NCI-H2196 treated with DMSO at 0.1 percent for 48 hours (cell line): ENCODE measurements at regions not wholly inside any gene's neighbourhood (a gene's known extent, or its start where the extent isn't known, plus 50 kb on each side); places are given as distances from the start of the nearest gene placed in this dataset.
"Not testable (repeated sequence)": the region's sequence is repeated elsewhere in the genome, so short reads cannot be mapped to it uniquely, and the experiment has no call there.

Source experiments
- DNase-seq: peaks from one replicate; lab custom pipeline; 2025; ENCODE audit not compliant: unreplicated experiment; lab: John Stamatoyannopoulos, UW

DNA sequence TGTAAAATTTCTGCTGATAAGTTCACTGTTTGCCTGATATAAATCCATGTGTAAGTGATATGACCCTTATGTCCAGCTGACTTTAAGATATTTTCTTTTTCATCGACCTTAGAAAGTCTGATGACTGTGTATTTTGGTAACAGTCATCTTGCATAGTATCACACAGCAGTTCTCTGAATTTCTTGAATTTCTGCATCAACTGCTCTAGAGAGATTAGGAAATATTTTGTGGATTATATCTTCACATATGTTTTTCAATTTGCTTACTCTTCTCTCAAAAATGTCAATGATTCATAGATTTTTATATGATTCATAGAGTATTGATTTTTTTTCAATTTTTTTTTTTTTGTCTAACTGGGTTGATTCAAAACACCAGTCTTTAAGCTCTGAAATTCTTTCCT is 945.3 kb downstream of the TRIB2 start:
- no peak for DNase-seq

DNA sequence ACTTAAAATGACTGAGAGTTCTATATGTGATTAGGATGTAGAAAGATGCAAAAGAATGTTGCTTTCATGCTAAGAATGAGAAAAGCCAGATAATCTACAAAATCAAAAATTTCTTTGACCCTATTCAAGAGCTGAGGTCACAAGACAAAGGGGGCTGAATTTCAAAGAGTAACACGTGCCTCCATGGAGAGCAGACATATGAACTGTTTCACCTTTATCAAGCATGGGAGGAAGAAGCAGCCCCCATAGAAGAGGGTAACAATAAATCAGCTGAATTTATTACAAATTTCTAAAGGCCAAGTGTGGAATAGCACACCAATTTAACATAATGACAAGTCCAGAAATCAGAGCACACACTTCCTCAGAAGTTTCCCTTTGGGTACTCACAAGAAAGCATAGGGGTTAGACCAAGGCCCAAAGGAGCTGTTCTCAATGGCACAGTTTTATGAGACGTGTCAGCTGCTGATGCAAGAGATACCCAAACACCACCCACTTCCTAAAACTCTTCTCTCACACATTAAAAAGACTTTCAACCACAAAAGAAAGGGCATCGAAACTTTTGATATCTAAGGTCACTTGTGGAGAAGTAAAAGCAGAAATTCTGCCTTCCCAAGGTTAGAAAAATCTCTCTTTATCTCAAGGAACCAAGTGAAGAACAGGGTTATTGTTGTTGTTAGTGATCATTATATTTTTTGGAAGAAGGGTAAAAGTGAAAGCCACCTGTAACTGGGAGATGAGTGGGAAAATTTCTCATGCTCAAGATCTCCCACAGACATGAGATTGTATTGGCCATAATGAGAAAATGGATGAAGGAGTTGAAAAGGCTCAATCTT is 950.1 kb downstream of the TRIB2 start:
- no peak for DNase-seq

DNA sequence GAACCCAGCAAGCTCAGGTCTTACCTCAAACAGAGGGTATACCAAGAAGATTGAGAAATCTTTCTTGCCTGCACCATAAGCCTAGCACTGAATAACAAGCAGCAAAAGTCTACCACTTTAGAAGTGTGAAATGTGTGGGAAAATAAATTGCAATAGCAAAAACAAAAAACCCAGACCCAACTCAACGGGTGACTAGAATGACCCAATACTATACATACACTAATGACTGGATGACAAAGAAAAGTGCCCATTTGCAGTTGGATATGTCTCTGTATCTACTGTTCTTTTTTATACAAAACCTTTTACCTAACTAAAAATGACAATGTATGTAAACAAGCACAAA is 950.6 kb downstream of the TRIB2 start:
- DNase-seq = no peak

DNA sequence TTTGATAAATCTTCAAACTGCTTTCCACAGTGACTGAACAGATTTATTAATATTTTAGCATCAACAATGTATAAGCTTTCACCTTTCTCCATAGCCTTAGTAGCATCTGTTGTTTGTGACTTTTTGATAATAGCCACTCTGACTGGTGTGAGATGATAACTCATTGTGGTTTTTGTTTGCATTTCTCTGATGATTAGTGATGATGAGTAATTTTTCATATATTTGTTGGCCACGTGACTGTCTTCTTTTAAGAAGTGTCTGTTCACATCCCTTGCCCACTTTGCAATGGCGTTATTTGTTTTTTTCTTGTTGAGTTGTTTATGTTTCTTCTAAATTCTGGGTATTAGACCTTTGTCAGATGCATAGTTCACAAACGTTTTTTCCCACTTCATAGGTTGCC is 952.9 kb downstream of the TRIB2 start:
- no peak for DNase-seq

DNA sequence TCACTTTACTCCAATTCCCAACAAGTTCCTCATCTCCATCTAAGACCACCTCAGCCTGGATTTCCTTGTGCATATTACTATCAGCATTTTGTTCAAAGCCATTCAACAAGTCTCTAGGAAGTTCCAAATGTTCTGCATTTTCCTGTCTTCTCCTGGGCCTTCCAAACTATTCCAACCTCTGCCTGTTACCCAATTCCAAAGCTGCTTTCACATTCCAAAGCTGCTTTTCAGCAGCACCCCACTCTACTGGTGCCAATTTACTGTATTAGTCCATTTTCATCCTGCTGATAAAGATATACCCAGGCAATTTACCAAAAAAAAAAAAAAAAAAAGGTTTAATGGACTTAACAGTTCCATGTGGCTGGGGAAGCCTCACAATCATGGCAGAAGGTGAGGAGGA is 957.1 kb downstream of the TRIB2 start:
- not testable (repeated sequence) for DNase-seq

DNA sequence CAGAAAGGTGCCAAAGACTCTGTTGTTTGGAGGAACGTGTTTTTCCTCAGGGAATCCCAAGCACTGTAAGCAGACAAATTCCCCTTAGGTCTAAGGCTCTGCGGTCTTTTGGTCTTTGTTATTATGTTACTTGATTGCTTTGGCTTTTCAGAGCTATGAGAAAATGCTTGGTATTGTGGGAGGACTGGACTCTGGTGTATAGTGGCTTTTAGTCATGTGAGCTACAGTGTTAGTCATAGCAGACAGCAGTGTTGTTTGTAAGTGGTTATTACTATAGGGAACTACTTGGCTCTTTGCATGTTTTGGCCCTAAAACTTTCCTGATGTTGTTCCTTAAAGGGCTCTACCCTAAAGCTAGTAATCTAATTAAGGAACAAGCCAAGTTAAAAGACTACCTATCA is 956.2 kb upstream of the LRATD1 start:
- no peak for DNase-seq

DNA sequence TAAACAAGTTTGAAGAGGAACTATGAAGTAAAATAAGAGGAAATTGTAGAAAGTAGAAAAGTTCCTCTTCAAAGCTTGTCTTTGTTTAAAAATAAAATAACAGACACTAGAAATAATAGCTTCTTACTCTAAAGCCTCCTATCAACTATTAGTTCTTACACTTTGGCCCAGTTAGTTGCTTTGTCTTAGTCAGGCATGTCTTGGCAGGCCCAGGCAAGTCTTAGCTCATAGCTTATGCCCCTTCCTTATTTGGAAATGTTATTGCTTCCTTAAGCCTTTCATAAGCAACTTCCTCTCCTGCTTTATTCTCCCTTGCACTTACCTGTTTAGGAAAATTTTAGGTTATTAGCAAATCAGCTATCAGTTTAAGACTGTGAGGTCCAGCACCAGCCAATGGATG is 950.6 kb upstream of the LRATD1 start:
- no peak for DNase-seq

DNA sequence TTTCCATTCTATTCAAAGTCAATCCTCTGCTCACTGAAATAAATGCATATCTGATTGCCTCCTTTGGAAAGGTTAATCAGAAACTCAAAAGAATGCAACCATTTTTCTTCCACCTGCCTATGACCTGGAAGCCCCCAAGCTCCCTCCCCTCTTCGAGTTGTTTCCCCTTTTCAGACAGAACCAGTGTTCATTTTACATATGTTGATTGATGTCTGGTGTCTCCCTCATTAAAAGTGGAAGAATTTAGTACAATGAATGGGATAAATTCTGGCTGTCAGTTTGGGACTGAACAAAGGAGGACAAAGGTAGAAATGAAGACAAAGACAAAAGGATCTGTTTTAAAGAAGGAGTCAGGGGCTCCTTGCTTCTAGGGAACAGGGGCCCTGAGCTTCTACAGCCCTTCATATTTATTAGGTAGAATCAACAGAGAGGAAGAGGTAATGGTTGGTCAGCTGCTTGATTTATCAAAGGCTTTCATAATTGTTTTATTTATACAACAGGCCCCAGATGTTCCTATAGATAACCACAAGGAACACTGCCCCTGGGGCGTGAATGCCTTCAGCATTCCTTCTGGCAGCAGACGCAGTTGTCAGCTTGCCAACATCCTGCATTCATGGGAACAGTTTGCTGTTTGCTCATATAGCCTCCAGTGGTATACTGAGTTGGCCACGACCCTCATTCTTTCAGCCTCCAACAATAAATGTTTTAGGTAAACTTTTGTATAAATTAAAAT is 949.8 kb upstream of the LRATD1 start:
- DNase-seq = no peak

DNA sequence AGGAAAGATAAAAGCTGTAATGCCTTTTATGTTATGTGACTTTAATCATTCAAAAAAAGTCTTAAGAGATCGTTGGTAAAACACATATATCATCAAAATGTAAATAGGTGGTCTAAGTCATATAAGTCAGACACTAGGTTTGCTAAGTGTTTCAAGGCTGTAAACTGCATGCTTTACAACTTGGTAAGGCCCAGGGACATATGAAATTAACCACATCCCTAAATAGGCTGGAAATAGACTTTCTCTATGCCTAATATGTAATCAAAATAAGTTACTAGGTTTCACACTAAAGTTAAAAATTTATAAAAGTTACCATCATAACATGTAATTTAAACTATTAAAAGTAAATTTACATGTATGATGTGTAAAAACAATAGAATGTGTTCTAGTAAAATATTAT is 946.3 kb upstream of the LRATD1 start:
- no peak for DNase-seq

DNA sequence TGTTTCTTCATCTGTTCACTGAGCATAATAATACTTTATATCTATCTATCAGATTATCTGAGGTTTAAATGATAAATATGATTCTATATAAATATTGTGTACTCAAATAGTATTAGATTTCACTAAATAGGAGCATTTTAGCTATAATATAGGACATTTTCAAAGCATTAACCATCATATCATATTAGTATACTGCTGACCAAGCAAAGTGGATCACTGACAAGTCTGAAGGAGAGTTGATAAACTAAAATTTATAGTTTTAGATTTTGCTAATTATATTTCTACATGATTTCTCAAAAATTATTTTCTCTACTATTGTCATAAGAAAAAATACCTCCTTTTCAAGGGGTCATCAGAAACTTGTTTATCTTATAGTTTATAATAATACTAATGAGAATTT is 937.8 kb upstream of the LRATD1 start:
- DNase-seq = no peak

DNA sequence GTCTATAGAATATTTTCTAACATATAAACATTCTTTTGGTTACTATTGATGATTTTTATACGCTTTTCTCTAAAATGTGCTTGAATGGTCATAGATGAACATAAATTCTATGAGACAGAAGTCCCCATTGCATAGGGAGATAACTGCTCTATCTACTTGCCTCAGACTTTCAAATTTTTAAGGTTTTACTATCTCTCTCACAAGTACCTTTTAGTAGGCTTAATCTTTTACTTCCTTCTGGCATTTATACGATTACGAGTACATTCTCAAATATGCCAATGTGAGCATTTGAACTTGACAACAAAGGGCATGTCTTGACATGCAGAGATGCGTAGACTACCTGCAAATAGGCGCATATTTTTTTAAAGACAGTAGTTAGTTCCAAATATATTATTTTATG is 935.9 kb upstream of the LRATD1 start:
- DNase-seq = no peak

DNA sequence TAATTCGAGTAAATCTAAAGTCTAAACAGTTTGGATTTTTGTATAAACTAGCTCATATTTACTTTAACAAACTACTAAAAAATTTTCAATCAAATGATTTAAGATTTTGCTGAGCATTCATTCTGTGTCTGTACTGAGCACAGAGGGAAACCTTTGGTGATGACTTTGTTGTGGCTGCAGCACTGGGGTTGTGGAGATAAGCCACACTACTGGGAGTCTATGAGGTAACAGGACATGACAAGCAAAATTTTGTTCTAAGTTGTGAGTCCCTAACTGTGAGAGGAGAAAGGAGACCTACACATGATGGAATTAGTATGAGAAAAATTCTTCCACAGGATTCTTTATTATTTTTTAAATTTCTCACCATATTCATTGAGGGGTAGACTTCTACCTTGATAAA is 933.7 kb upstream of the LRATD1 start:
- no peak for DNase-seq

DNA sequence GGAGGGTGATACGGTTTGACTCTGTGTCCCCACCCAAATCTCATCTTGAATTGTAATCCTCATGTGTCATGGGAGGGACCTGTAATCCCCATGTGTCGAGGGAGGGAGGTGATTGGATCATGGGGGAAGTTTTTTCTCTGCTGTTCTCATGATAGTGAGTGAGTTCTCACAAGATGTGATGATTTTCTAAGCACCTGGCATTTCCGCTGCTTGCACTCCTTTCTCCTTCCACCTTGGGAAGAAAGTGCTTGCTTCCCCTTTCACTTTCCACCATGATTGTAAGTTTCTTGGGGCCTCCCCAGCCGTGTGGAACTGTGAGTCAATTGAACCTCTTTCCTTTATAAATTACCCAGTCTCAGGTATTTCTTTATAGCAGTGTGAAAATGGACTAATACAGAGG is 932.6 kb upstream of the LRATD1 start:
- not testable (repeated sequence) for DNase-seq

DNA sequence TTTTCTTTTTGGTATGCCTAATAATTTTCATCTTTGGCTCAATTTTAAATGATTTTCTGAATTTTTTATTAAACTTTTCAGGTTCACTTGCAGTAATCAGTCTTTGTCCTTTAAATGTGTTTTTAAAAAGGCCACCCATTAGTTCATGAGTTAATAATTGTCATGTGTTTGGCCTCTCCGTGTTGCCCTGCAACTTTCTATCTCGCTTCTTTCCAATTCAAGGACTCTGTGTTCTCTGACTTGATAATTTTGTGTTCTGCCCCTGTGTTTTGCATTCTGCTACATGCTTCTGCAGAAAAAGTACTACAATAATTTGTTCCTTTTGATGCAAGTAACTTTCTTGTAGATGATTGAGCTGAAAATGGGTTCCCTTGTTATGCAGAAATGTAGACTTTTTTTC is 921.4 kb upstream of the LRATD1 start:
- DNase-seq = no peak

DNA sequence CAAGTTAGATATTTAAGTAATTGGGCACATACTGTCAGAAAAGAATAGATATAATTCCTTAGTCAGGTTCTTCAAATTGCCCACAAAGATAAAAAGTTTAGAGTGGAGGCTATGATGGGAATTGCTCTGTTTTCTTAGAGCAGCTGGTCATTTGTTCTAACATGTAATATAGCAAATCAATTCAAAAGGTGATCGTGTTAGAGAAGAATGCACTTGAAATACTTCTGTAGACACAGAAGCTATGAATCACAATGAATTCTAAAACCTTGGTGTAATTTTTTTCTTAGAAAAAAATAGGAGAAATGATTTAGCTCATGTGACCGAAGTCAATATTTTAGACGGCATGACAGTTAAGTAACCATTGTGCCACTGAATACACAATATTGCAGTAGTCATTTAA is 918.1 kb upstream of the LRATD1 start:
- no peak for DNase-seq

DNA sequence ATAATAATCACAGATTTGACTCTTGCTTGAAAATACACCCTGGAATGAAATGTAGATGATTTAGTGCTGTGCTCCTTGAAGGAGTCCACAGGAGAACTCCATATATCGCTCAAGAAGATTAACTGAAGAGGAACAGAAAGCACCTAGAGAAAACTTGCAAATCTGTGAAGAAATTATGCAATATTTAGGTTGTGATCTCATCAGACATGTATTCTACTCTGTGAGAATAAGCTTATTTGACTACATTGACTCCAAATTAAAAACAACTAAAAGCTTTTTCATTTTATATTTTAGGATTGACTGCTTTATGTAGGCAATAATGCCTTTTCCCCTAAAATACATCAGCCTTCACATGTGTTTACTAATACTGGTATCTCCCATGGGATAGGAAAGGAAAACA is 906.6 kb upstream of the LRATD1 start:
- no peak for DNase-seq

DNA sequence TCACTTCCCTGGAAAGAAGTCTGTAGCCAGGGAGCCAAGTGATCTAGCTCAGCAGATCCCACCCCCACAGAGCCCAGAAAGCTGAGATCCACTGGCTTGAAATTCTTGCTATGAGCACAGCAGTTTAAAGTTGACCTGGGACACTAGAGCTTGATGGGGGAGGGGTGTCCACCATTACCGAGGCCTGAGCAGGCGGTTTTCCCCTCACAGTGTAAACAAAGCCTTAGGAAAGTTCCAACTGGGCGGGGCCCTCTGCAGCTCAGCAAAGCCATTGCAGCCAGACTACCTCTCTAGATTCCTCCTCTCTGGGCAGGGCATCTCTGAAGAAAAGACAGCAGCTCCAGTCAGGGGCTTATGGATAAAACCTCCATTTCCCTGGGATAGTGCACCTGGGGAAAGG is 887.2 kb upstream of the LRATD1 start:
- no peak for DNase-seq

DNA sequence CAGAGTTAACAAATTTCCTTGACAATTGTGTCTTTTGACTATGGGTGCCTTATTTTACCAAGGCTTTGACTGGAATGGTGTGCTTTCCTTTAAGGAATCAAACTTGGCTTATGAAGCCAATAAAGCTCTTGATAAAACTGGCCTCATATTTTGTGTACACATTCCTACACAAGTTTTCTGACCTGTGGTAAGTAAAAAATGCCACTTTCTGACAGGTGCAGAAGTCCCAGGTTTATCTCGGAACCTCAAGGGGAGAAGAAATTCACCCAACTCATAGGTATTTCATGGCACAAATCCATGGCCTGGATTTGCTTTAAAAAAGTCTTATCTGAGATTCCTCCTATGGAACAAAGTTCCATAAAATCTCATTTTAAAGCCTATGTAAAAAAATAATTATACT is 880.6 kb upstream of the LRATD1 start:
- no peak for DNase-seq

DNA sequence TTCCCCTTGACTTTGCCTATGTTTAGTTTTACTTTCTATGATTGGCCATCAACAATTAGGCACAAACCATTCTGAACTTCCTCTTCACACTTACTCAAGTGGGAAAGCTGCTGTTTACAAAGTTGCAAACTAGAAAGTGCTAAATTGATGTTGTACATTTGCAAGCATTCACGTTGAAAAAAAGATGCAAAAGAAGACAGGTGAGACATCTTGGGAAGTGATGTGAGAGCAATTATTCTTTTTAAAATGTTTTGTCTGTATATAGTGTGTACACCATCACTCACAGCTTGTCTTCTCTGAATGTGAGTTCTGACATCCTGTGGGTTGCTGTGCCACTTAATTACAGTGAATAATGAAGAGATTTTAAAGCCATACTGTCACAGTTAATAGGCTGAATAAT is 874.1 kb upstream of the LRATD1 start:
- DNase-seq = no peak

DNA sequence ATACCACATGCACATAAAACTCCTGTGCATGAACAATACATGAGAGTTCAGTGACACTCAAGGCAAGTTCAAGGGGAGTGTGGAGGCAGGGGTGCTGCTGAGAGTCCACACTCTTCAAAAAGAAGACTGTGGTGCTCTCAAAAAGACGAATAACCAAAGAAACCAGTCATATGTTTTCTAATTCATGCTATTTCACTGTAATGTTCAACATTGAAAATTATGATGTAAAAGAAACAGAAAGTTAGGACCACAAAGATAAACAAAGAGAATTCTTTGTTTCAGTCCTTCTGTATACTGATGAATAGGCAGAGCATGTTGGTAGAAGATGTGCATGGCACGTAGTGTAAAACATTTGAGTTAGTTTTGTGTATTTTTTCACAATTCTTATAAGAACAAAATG is 864.2 kb upstream of the LRATD1 start:
- DNase-seq = no peak

DNA sequence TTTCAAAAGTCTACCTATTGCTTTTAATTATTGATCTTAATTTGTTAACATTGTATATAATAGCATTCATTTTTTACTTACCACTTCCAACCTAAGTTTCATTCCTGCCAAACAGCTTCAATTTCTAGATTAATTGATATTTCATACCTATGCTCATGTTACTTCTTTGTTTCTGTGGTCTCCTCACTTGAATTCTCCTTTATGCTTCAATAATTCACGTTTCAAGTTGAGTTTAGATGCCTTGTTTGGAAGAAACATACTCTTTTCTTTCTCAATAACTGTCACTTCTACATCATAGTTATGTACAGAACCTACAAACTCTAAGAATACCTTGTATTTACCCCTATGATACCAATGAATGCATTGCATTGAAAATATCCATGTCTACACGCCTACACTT is 862.2 kb upstream of the LRATD1 start:
- no peak for DNase-seq

DNA sequence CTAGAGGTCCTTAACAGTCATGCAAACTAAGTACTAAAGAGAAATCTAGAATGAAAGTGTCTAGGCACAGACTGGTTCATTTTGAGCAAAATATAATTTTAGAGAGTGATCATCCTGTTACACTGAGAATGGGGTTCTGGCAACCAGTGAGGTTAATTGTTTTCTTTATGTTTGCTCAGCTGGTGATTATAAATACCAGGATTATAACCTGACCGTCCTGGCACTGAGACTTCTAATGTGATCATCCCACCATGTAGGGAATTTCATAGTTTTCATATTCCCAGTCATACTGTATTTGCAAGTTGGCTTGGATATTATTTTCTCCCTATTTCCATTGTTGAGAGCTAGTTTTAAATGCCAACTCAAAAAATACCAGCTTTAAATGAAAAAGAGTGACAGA is 852.5 kb upstream of the LRATD1 start:
- DNase-seq = peak; percentile 14

DNA sequence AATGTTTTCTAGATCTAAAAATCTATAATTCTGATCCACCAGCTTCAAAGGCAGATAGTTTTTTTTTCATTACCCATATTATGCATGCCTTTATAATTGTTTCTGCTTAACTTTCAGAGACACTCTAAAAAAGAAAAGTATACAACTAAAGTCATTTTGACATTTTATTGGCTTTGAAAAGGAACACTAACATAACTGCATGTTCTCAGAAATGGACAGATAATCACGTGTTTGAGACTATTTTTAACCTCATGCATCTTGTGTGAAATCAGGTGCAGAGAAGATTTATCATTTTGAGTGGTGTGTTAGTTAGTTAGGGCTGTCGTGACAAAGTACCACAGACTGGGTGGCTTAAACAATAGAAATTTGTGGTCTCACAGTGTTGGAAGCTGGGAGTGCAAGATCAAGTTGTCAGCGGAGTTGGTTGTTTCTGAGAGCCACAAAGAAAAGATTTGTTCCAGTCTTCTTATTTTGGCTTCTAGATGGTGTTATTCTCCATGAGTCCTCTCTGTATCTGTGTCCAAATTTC is 841.4 kb upstream of the LRATD1 start:
- no peak for DNase-seq
